K562 (cell line): ENCODE measurements at regions not wholly inside any gene's neighbourhood (a gene's known extent, or its start where the extent isn't known, plus 50 kb on each side); places are given as distances from the start of the nearest gene placed in this dataset.

Source experiments
- ATAC-seq: fragments of 200-7000 bp; cut with Tn5 transposase; 3 replicates; pipeline ENCODE4 v1.9.1; 2020; ENCODE audit warnings: moderate library complexity
- BruUV-seq: library from RNA; stranded (reverse); fragments of 400-500 nt; replicated peaks from 2 replicates; lab custom pipeline; 2021; lab: Mats Ljungman, UMichigan
- CTCF ChIA-PET: fragments of 300-600 bp; formaldehyde crosslinking; extraction: SDS; loops from one replicate; lab custom pipeline; 2021; ENCODE audit warnings: low intra/inter-chr PET ratio; lab: Yijun Ruan, JAX
- POLR2A ChIA-PET: fragments of 300-600, 350-650 bp; sonication (Branson Sonifier 250); formaldehyde crosslinking; extraction: SDS; loops from one replicate; lab custom pipeline; 2021; ENCODE audit warnings: antibody characterized with exemption, inconsistent platforms; lab: Yijun Ruan, JAX
- DNase-seq, 4 experiments: peaks; one replicate each; pipeline versions ENCODE4 v3.0.0 to v3.0.0-alpha.2; 2011 to 2018; ENCODE audit warnings: low spot score in 3 of 4, mixed read lengths in 3 of 4; ENCODE audit errors: extremely low read depth in 1 of 4
- FAIRE-seq: peaks from 2 replicates; lab custom pipeline; 2011; peaks lifted over from hg19 to GRCh38; lab: Jason Lieb, UNC
- H2AFZ ChIP-seq: 2 replicates; pipeline ENCODE4 v1.6.0; 2011; ENCODE audit warnings: low read depth, low read length, control low read depth, inconsistent platforms
- H3K27ac ChIP-seq: fragments of 200-600 bp; 3 replicates; pipeline ENCODE4 v1.8.0; 2011; ENCODE audit warnings: low read depth, mild to moderate bottlenecking, control low read depth, inconsistent platforms, low read length, moderate library complexity, mixed read lengths; ENCODE audit errors: extremely low read depth
- H3K27me3 ChIP-seq, 2 experiments: fragments of 300-600 bp in 1 of 2; 2 replicates in 1 of 2; 3 replicates in 1 of 2; pipeline versions ENCODE4 v1.6.0 to v1.8.0; 2011; ENCODE audit warnings: inconsistent platforms in 2 of 2, low read length in 2 of 2, mild to moderate bottlenecking in 1 of 2, mixed read lengths in 1 of 2, moderate library complexity in 1 of 2; ENCODE audit not compliant: control insufficient read depth in 2 of 2, insufficient read depth in 2 of 2
- H3K36me3 ChIP-seq: fragments of 300-600 bp; 3 replicates; pipeline ENCODE4 v1.8.0; 2011; ENCODE audit warnings: mild to moderate bottlenecking, low read length, inconsistent platforms; ENCODE audit not compliant: control insufficient read depth, insufficient read depth
- H3K4me1 ChIP-seq, 2 experiments: fragments of 200-600 bp in 1 of 2; replicated peaks in 1 of 2; 2 replicates in 1 of 2; 3 replicates in 1 of 2; pipeline versions ENCODE4 v1.5.1 to v1.8.0; 2011; ENCODE audit warnings: inconsistent platforms in 2 of 2, low read length in 2 of 2, mild to moderate bottlenecking in 1 of 2, mixed read lengths in 1 of 2, moderate library complexity in 1 of 2; ENCODE audit not compliant: control insufficient read depth in 2 of 2, insufficient read depth in 2 of 2
- H3K4me2 ChIP-seq: 2 replicates; pipeline ENCODE4 v1.6.1; 2011; ENCODE audit warnings: low read length, control low read depth, inconsistent platforms, mixed read lengths; ENCODE audit not compliant: insufficient read depth
- H3K4me3 ChIP-seq: fragments of 200-600 bp; sonication (generic), shearing (Covaris generic); 2 replicates; pipeline ENCODE4 v1.5.1; 2016; ENCODE audit warnings: control low read depth, inconsistent platforms
- H3K79me2 ChIP-seq: fragments of 200-600 bp; 3 replicates; pipeline ENCODE4 v1.8.0; 2011; ENCODE audit warnings: low read length, inconsistent platforms; ENCODE audit not compliant: control insufficient read depth, insufficient read depth
- H3K9ac ChIP-seq, 2 experiments: 2 replicates each; pipeline versions ENCODE4 v1.6.0 to v1.6.1; 2011; ENCODE audit warnings: low read depth in 2 of 2, low read length in 2 of 2, control low read depth in 1 of 2, inconsistent platforms in 1 of 2, mild to moderate bottlenecking in 1 of 2, mixed read lengths in 1 of 2; ENCODE audit not compliant: insufficient read depth in 1 of 2
- H3K9me1 ChIP-seq: one replicate; pipeline ENCODE4 v1.6.0; 2011; ENCODE audit warnings: inconsistent platforms, mild to moderate bottlenecking, low read length, moderate library complexity; ENCODE audit not compliant: control insufficient read depth, insufficient read depth
- H3K9me3 ChIP-seq: replicated peaks from 2 replicates; pipeline ENCODE4 v1.5.1; 2011; ENCODE audit warnings: low read depth, low read length, inconsistent platforms; ENCODE audit not compliant: control insufficient read depth, insufficient read depth
- H4K20me1 ChIP-seq: replicated peaks from 2 replicates; pipeline ENCODE4 v1.6.1; 2011; ENCODE audit warnings: low read length, inconsistent platforms, mixed read lengths; ENCODE audit not compliant: control insufficient read depth, insufficient read depth
- ARHGAP35 ChIP-seq: fragments of 450-650 bp; IDR thresholded peaks from 2 replicates; pipeline ENCODE4 v1.6.1; 2018; ENCODE audit not compliant: partially characterized antibody
- BMI1 ChIP-seq: fragments of 150-350 bp; IDR thresholded peaks from 2 replicates; pipeline ENCODE4 v1.6.1; 2014; ENCODE audit warnings: low read length
- FOXA1 ChIP-seq: fragments of 450-650 bp; IDR thresholded peaks from 2 replicates; pipeline ENCODE4 v1.6.1; 2016; ENCODE audit warnings: mild to moderate bottlenecking, borderline replicate concordance
- GTF2E2 ChIP-seq: fragments of 200-800 bp; sonication (Bioruptor generic); IDR thresholded peaks from 2 replicates; pipeline ENCODE4 v1.6.1; 2016; ENCODE audit warnings: missing genetic modification characterization, missing compliant biosample characterization
- KDM5B ChIP-seq: fragments of 200-600 bp; sonication (generic); IDR thresholded peaks from 2 replicates; pipeline ENCODE4 v1.6.1; 2012; ENCODE audit warnings: low read depth, mild to moderate bottlenecking, moderate library complexity, low read length, control low read depth, inconsistent platforms; ENCODE audit not compliant: insufficient replicate concordance
- MEF2A ChIP-seq: IDR thresholded peaks from 2 replicates; pipeline ENCODE4 v1.6.1; 2011; ENCODE audit warnings: low read depth, mild to moderate bottlenecking, low read length, moderate library complexity; ENCODE audit not compliant: control insufficient read depth
- NBN ChIP-seq: fragments of 450-650 bp; IDR thresholded peaks from 2 replicates; pipeline ENCODE4 v1.6.1; 2016; ENCODE audit warnings: low read depth, mild to moderate bottlenecking
- NFATC3 ChIP-seq: fragments of 450-650 bp; IDR thresholded peaks from 2 replicates; pipeline ENCODE4 v1.6.1; 2017; ENCODE audit warnings: mild to moderate bottlenecking
- SMARCA4 ChIP-seq: fragments of 450-650 bp; IDR thresholded peaks from 2 replicates; pipeline ENCODE4 v1.6.1; 2016
- ZC3H4 ChIP-seq: sonication (generic); formaldehyde crosslinking; IDR thresholded peaks from 2 replicates; pipeline ENCODE4 v1.9.0; 2021; ENCODE audit warnings: missing genetic modification reagents, borderline replicate concordance
- ZNF143 ChIP-seq: sonication (generic); formaldehyde crosslinking; IDR thresholded peaks from 2 replicates; pipeline ENCODE4 v1.9.0; 2022; ENCODE audit warnings: mild to moderate bottlenecking, missing genetic modification reagents
- ZNF174 ChIP-seq: fragments of 250-450 bp; sonication (Bioruptor Pico); IDR thresholded peaks from 2 replicates; pipeline ENCODE4 v1.4.0; 2020; ENCODE audit warnings: mild to moderate bottlenecking
- ZNF3 ChIP-seq: fragments of 250-450 bp; sonication (Bioruptor Pico); IDR thresholded peaks from 2 replicates; pipeline ENCODE4 v1.5.0; 2021; ENCODE audit warnings: mild to moderate bottlenecking, moderate library complexity
- WGBS: fragments of 100-300 bp; shearing (Covaris generic); methylation state at CpG from one replicate; pipeline ENCODE4 v1.1.6; 2016; ENCODE audit warnings: low coverage, mixed read lengths; ENCODE audit not compliant: insufficient coverage; ENCODE audit errors: missing lambda C conversion rate; 5-methylcytosine and 5-hydroxymethylcytosine counted together
- in situ Hi-C: fragments of 300-500 bp; cut with MboI; formaldehyde crosslinking; loops from 4 replicates; pipeline ENCODE4 v1.15.0; 2018; ENCODE audit warnings: inconsistent platforms, mixed read lengths
- intact Hi-C: fragments of 100-400 bp; cut with micrococcal nuclease; formaldehyde crosslinking; loops from 2 replicates; pipeline ENCODE4 v1.14.2; 2022
- TF ChIP-seq, protein P1 (sequence below): IDR thresholded peaks from 2 replicates; pipeline ENCODE4 v1.6.1; 2016; ENCODE audit warnings: missing genetic modification characterization, missing compliant biosample characterization

DNA sequence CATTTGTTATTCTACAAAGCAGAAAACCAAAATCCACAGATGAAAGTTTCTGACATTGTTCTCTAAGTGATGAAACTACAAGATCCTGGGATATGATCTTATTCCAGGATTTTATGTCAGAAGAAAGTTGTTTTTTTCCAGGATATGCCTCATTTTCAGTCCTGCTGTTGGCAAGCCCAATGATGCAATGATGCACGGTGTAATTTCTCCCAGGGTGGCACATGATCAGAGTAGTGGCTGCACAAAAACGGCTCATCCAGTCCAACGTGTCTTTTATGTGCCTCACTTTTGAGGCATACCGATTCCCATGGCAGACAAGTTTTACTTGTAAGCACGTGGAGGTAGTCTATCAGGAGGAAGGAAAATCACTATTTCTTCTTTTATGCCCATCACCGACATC lies 302.3 kb upstream of the JAG1 start:
- Histone ChIP-seq H3K4me3 (no peak overlapping the region), H3K9ac (no peak overlapping the region), H3K4me2 (no peak overlapping the region), H3K36me3 (no peaks in the 10 kb centered on the region), H3K9me1 (no peaks in the 10 kb centered on the region), H2AFZ (no peak overlapping the region), H3K4me1 (no peaks in the 10 kb centered on the region), H3K27me3 (no peaks in the 10 kb centered on the region), H3K79me2 (no peaks in the 10 kb centered on the region), H3K27ac (no peak overlapping the region), H4K20me1 (no peaks in the 10 kb centered on the region), H3K9me3 (no peaks in the 10 kb centered on the region)
- CTCF ChIA-PET = no interaction called here
- WGBS = 0% methylated on average over 4 of the region's 6 CpGs
- POLR2A ChIA-PET = no interaction called here
- ATAC-seq = no peak
- no peak for FAIRE-seq
- BruUV-seq = no TSS peak
- TF ChIP-seq, protein P1, sequence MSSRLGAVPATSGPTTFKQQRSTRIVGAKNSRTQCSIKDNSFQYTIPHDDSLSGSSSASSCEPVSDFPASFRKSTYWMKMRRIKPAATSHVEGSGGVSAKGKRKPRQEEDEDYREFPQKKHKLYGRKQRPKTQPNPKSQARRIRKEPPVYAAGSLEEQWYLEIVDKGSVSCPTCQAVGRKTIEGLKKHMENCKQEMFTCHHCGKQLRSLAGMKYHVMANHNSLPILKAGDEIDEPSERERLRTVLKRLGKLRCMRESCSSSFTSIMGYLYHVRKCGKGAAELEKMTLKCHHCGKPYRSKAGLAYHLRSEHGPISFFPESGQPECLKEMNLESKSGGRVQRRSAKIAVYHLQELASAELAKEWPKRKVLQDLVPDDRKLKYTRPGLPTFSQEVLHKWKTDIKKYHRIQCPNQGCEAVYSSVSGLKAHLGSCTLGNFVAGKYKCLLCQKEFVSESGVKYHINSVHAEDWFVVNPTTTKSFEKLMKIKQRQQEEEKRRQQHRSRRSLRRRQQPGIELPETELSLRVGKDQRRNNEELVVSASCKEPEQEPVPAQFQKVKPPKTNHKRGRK (tag) = no peak
- TF ChIP-seq ZNF143 (CRISPR knock-in tag) (no peak), BMI1 (no peak), MEF2A (no peak), SMARCA4 (no peak), NBN (no peak), ZNF3 (no peak), FOXA1 (no peak), ZC3H4 (CRISPR knock-in tag) (no peak), ARHGAP35 (no peak), NFATC3 (no peak), GTF2E2 (tag) (no peak), ZNF174 (CRISPR knock-in tag) (no peak), KDM5B (no peak)
- in situ Hi-C loops = no loop called here
- no peak for DNase-seq
- intact Hi-C loops = no loop called here
